Jurkat, Clone E6-1 (cell line): ENCODE measurements at regions not wholly inside any gene's neighbourhood (a gene's known extent, or its start where the extent isn't known, plus 50 kb on each side); places are given as distances from the start of the nearest gene placed in this dataset.

Experiments
- DNase-seq: peaks from one replicate; pipeline ENCODE4 v3.0.0-alpha.2; 2011; ENCODE audit warnings: low read depth, low spot score
- H3K4me3 ChIP-seq: 2 replicates; pipeline ENCODE4 v1.5.1; 2011; ENCODE audit warnings: mild to moderate bottlenecking, low read length, control low read depth, moderate library complexity

DNA sequence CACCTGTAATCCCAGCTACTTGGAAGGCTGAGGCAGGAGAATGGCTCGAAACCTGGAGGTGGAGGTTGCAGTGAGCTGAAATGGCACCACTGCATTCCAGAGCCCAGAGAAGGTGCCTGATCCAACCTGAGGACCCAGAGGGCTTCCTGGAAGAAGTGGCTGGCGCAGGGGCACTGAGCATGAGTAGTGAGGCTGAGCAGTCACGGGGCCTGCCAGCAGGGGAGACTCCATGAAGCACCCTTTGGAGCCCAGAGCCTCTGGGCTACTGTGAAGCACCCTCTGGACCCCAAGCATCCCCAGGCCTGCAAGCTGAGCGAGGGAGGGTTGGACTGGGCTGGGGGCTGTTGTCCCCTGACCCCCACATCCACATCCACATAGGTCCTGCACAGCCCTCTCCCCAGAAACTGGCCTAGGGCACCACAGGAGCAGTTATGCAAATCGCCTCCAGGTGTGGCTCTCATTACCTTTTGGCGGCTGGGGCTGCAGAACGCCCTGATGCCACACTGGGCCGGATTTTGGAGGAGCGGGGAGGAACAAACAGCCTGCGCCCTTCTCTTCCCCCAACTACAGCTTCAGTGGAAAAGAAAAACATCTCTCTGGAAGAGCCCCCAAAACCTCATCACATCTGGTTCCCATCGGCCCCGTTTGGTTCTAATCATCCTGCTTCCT is 78.2 kb upstream of the TARDBP start:
- H3K4me3 ChIP-seq = no peak overlapping the region
- no peak for DNase-seq

DNA sequence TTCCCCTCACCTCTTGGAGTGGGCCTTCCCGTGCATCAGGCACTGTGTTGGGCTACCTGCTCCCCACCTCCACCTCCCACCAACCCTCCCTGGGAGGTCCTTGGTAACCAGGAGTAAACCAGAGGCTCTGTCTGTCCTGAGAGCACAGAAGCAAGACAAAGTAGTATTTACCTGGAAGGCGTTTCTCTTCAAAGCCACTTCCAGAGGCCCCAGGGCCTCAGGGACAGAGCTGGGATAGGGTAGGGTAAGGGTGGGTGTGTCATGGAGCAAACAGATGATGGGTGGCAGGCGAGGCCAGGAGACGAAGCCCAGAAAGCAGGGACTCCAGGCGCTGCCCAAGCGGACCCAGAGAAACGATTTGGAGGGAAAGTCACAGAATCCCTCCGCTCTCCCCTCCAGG is 77.2 kb upstream of the TARDBP start:
- no peak overlapping the region for H3K4me3 ChIP-seq
- no peak for DNase-seq

GRCh38 chr1:10935724-10936123 is 76.7 kb upstream of the TARDBP start:
- no peak overlapping the region for H3K4me3 ChIP-seq
- no peak for DNase-seq

DNA sequence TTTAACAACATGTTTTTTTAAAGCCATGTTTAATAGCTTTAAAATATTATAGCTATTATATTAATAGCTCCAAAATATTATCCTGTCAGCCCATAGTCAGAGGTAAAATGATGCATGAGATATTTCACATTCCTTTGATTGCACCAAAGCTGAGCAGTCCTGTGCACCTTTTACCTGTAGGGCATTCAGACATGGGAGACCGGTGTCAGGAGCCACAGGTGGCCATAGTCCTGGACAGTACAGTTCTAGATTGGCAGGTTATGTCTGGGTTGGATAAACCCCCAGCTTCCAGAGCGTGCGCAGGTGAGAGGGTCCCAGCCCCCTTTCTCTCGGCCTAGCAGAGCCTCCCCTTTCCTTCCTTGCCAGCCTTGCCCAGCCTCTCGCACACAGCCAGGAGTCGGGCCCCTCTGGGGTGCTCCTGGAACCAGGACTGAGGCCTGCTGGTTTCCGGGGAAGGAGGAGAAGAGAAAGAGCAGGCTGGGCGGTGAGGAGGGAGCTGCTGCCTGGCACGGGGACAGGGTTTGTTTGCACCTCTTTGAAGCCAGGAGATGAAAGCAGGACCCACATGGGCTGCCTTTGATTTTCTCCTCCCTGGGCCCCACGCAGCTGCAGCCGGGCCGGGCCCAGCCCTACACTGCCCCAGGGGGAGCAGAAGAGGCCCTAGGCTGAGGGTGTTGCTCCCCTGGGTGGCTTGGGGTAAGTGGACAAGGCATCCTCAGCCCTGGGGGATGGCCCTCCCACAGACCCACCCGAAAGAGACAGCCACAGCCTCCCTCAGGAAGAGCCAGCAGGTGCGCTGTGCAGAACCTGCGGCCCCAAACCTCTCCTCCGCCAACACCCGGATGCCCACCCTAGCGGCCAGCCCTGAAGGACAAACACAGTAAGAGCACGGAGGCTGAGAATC is 75.2 kb upstream of the TARDBP start:
- 0 out of 2 replicates have a peak overlapping the region, but pooled peaks have one; percentile 1 for H3K4me3 ChIP-seq
- DNase-seq = peak; percentile 71

DNA sequence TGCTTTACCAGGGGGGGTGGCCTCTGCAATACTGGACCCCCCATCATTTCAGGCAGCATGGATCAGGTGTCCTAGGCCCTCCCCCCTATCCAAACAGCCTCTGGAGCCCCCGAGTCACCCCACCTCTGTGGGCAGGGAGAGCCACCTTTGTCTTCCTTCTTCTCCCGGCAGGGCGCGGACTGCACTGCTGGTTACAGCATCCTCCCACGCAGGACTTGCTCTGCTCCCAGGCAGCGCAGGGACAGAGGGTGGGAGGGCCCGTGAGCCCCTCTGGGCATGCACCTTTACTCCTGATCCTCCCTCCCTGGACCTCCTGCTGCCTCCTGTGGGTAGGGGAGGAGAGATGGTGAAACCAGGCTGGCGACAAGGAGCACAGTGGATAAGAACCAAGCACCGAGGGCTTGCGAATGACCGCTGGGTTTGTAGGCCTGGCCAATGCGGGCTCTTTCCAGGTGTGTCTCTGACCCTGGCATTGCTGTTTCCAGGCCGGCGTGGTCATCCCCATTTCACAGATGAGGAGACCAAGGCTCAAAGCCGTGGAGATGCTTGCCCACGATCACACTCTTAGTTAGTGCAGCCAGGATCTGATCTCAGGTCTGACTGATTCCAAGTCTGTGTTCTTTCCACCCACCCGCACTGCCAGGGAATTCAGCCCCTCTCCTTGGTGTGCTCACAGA is 73.6 kb upstream of the TARDBP start:
- H3K4me3 ChIP-seq = no peak overlapping the region

GRCh38 chr1:10939654-10940450 is 72.6 kb upstream of the TARDBP start:
- H3K4me3 ChIP-seq = peak overlapping the region; percentile 35
- peak; percentile 96 for DNase-seq

More for the DNA sequence above, 73.6 kb upstream of the TARDBP start:
- DNase-seq = no peak

DNA sequence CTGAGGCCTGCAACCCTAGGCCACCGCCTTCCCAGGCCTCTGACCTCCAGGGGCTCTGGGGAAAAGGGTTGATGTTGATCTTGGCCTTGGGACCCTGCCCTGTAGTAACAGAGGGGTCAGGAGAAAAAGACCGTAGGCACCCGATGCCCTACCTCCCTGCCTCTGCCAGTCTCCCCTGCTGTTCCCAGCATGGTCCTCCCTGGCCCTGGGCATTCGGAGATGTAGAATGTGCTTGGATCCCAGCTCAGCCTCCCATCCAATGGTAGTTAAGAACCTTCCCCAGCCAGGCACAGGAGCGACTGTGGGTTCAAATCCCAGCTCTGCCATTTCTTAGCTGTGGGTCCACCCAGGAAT is 72.0 kb upstream of the TARDBP start:
- DNase-seq = no peak
- H3K4me3 ChIP-seq = no peak overlapping the region; the same call in 1 of the 2 replicates

GRCh38 chr1:10940838-10941237 is 71.6 kb upstream of the TARDBP start:
- DNase-seq = no peak
- H3K4me3 ChIP-seq = no peak overlapping the region

DNA sequence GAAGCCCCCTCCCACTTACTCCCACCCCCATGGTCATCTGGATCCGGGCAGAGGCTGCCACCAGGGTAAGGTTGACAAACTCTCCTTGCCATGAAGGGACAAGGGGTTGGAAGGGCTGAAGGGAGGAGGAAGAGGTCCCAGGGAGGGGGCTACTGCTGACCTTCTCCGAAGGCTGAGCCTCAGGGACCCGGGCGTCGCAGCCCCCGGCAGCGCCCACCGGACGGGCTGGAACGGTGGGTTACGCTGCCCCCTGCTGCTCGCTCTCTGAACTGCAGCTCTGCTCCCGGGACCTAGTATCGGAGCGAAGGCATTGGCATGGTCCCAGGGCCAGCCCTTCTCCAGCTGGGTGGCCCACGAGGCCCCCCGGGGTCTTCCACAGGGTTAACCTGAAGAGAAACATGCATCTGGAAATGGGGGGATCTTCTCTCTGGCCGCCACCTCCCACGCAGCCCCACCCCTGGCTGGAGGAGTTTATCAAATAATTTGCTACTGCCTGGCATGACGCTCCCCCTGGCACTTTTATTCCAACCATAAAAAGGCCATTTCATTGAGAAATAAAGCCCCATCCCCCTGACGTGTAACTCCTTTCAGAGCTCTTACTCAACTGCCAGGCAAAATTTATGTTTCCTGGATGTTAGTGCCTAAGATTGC is 70.4 kb upstream of the TARDBP start:
- H3K4me3 ChIP-seq = no peak overlapping the region
- DNase-seq = peak; percentile 29

DNA sequence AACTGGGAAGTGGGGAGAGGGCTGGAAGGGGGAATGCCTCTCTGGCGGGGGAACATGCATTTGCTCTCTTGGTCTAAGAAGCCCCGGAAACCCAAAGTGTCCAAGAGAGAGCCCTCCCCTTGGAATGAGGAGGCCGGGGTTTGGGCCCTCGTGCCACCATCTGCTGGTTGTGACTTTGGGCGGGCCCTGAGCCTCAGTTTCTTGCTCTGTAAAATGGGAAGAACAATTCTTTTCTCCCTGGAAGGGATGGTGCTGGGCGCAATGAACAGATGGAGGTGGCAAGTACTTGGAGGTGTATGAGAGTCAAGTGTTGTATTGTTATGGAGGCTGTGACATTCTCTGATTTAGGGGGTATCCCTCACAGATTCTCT is 69.9 kb upstream of the TARDBP start:
- DNase-seq = no peak
- H3K4me3 ChIP-seq = no peak overlapping the region

- no peak for DNase-seq
Observed at GRCh38 chr1:10943041-10943440, 69.4 kb upstream of the TARDBP start.

GRCh38 chr1:10943991-10944730 is 68.3 kb upstream of the TARDBP start:
- no peak overlapping the region for H3K4me3 ChIP-seq
- no peak for DNase-seq

More at GRCh38 chr1:10943041-10943440, 69.4 kb upstream of the TARDBP start:
- H3K4me3 ChIP-seq = no peak overlapping the region

DNA sequence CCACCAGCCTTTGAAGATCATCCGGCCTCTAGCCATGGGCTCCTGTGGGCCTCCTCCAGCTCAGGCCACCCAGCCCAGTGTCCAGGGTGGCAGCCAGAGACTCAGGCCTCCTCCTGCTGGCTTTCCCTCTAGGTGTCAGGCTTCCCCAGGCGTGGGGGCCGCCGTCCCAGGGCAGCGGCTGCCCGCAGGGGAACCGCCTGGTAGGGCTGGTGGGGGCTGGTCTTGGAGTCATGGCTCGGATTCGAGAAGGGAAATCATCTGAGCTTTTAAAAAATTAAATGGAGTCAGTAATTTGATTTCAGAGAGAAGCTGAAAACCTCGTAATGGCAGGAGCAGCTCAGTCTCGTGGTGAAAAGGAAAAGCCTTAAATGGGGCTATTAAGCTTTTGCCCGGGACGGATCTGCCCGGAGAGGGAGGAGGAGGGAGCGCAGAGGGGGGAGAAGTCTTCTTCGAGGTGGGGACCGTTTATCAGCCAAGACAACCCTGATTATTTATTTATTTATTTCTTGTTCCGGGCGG is 66.4 kb upstream of the TARDBP start:
- DNase-seq = no peak
- H3K4me3 ChIP-seq = no peak overlapping the region

DNA sequence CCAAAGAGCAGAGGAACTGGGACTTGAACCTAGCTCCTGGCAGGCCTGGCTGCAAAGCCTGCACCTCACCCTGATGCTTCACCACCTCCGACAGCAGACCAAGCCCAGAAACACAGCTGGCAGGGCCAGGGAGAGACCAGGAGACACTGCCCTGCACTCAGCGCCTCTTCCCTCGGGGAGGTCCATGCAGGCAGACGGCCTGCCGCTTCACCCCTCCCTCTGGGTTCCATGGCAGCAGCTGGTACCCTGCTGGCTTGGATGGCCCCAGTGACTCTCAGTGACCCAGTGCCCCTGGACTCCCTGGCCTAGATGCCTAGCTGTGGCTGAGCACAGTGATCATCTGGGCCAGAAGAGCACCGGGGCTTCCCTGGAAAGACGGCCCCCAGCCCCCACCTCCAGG is 65.3 kb upstream of the TARDBP start:
- no peak for DNase-seq
- H3K4me3 ChIP-seq = no peak overlapping the region

DNA sequence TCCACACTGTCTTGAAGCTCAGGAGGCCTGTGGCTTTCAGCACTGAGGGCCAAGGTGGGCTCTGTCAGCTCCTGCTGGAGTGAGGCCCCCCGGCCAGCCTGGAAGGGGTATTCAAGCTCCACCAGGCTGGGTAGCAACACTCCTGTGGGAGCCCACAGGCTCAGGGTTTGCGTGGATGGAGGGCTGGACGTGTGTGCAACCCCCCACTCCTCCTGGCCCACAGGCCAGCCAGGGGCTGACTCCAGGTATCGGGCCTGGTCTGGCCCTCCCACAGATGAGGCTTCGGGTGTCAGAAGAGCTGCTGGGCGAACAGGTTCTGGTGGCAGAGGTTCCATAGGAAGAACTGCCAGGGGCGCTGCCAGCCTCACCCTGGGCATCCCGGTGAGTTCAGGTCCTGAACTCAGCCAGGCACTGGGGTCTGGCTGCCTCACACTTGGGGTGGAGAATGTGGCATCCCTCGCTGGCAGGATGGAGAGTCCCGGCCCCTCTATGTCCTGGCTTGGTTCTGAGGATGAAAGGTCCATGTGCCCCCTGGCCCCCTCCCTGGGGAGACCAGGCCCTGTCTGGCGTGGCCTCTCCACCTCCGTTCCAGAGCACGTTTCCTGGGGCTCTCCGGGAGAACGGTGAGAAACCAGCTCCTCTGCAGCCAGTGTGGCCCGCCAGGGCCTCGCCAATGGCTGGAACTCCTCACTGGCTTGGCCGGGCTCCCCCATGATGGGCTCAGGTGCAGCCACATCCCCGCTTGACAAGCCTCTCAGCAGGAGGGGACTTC is 64.6 kb upstream of the TARDBP start:
- DNase-seq = no peak
- H3K4me3 ChIP-seq = no peak overlapping the region

GRCh38 chr1:10948463-10948775 is 64.0 kb upstream of the TARDBP start:
- no peak for DNase-seq
- H3K4me3 ChIP-seq = no peak overlapping the region
